ENCODE measurements at regions not wholly inside any gene's neighbourhood (a gene's known extent, or its start where the extent isn't known, plus 50 kb on each side); places are given as distances from the start of the nearest gene placed in this dataset.

GRCh38 chr5:96331681-96332361 is 101.2 kb downstream of the PCSK1 start:
- Histone ChIP-seq H3K4me1 (peaks cover 0 to 29% (median 4%) of the 10 kb centered on the region in 4 donors), H3K27ac (peak overlapping the region in 1 of 4 donors; percentile 63), H3K9me3 (no peaks in the 10 kb centered on the region), H3K4me3 (no peak overlapping the region), H3K27me3 (no peaks in the 10 kb centered on the region), H3K36me3 (no peaks in the 10 kb centered on the region)
- 60 to 66% methylated on average over 2 of the region's 2 CpGs for WGBS, 2 donors
- no peak for TF ChIP-seq POLR2A (IDR thresholded peaks at IDR 0.05)
- TF ChIP-seq EP300 (IDR thresholded peaks at IDR 0.05) = no peak
- no peak for TF ChIP-seq CTCF (IDR thresholded peaks at IDR 0.05)
- no peak for DNase-seq (ENCODE audit: low spot score in 2 of 2)

- Histone ChIP-seq H3K4me3 (no peak overlapping the region), H3K27me3 (no peaks in the 10 kb centered on the region), H3K27ac (peak overlapping the region in 1 of 4 donors; percentile 63), H3K9me3 (no peaks in the 10 kb centered on the region), H3K36me3 (no peaks in the 10 kb centered on the region), H3K4me1 (peaks cover 0 to 25% (median 3%) of the 10 kb centered on the region in 4 donors)
- WGBS, 2 donors = 34 to 44% methylated on average over 3 of the region's 3 CpGs
- peak in 1 of 2 donors; percentile 43 for DNase-seq (ENCODE audit: low spot score in 2 of 2)
- TF ChIP-seq EP300 (IDR thresholded peaks at IDR 0.05) = peak in 1 of 2 donors; percentile 71
- TF ChIP-seq CTCF (IDR thresholded peaks at IDR 0.05) = no peak
Measured at GRCh38 chr5:96331210-96331609, 101.8 kb downstream of the PCSK1 start.

GRCh38 chr5:96330530-96331140 is 102.4 kb downstream of the PCSK1 start:
- no peaks in the 10 kb centered on the region for H3K36me3 ChIP-seq
- H3K4me1 ChIP-seq = peaks cover 0 to 21% (median 0%) of the 10 kb centered on the region in 4 donors
- H3K4me3 ChIP-seq = no peak overlapping the region
- TF ChIP-seq EP300 (IDR thresholded peaks at IDR 0.05) (no peak), CTCF (IDR thresholded peaks at IDR 0.05) (no peak), POLR2A (IDR thresholded peaks at IDR 0.05) (no peak)
- DNase-seq (ENCODE audit: low spot score in 2 of 2) = no peak
- no peaks in the 10 kb centered on the region for H3K9me3 ChIP-seq
- 80 to 90% methylated on average over 4 of the region's 4 CpGs for WGBS, 2 donors
- peak overlapping the region in 1 of 4 donors; percentile 63 for H3K27ac ChIP-seq
- H3K27me3 ChIP-seq = no peaks in the 10 kb centered on the region

GRCh38 chr5:96329886-96330529 is 103.0 kb downstream of the PCSK1 start:
- peak overlapping the region in 1 of 4 donors; percentile 63 for H3K27ac ChIP-seq
- 93 to 96% methylated on average over 2 of the region's 2 CpGs for WGBS, 2 donors
- no peaks in the 10 kb centered on the region for H3K9me3 ChIP-seq
- no peaks in the 10 kb centered on the region for H3K36me3 ChIP-seq
- no peak for TF ChIP-seq EP300 (IDR thresholded peaks at IDR 0.05)
- TF ChIP-seq POLR2A (IDR thresholded peaks at IDR 0.05) = no peak
- no peak for TF ChIP-seq CTCF (IDR thresholded peaks at IDR 0.05)
- DNase-seq (ENCODE audit: low spot score in 2 of 2) = no peak
- H3K27me3 ChIP-seq = no peaks in the 10 kb centered on the region
- peaks cover 0 to 21% (median 0%) of the 10 kb centered on the region in 4 donors for H3K4me1 ChIP-seq
- H3K4me3 ChIP-seq = no peak overlapping the region

GRCh38 chr5:96329289-96329688 is 103.8 kb downstream of the PCSK1 start:
- Histone ChIP-seq H3K36me3 (no peaks in the 10 kb centered on the region), H3K4me1 (peaks cover 0 to 21% (median 0%) of the 10 kb centered on the region in 4 donors), H3K27ac (peak overlapping the region in 2 of 4 donors; percentile 40 to 63), H3K27me3 (no peaks in the 10 kb centered on the region), H3K9me3 (no peaks in the 10 kb centered on the region), H3K4me3 (no peak overlapping the region)
- DNase-seq (ENCODE audit: low spot score in 2 of 2) = no peak
- TF ChIP-seq POLR2A (IDR thresholded peaks at IDR 0.05) (no peak), CTCF (IDR thresholded peaks at IDR 0.05) (no peak), EP300 (IDR thresholded peaks at IDR 0.05) (no peak)
- WGBS, 2 donors = 14 to 50% methylated on average over 1 of the region's 1 CpG

All from tibial nerve (tissue), 4 donors.